ENCODE measurements at regions not wholly inside any gene's neighbourhood (a gene's known extent, or its start where the extent isn't known, plus 50 kb on each side); places are given as distances from the start of the nearest gene placed in this dataset.

DNA sequence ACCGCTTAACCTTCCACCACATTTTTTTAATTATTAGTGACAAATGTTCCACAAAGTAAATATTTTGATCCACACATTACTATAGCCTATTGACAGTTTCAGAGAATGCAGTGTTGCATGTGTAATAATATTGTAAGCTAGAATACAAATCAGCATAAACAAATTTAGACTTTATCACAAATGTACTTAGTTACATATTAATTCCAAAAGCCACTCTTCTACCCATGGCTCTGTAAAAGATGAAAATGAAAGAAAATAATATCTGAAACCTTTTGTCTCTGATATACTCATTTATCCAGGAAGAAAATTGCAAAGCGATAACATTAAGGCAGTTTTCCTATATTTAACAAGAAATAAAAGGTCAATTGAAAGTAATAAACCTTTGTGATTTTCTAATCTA is 954.0 kb upstream of the MAN1A1 start:
- TF ChIP-seq POU5F1 (IDR thresholded peaks at IDR 0.05; ENCODE audit: borderline replicate concordance, low read depth, low read length, partially characterized antibody) (no peak), MAZ (CRISPR knock-in tag; conservative IDR thresholded peaks at IDR 0.05 in 1 of 2, IDR thresholded peaks at IDR 0.05 in 1 of 2) (no peak), FOXP1 (CRISPR knock-in tag; IDR thresholded peaks at IDR 0.05) (no peak), MTA1 (IDR thresholded peaks at IDR 0.05; ENCODE audit: borderline replicate concordance) (no peak), TEAD4 (IDR thresholded peaks at IDR 0.05; ENCODE audit: low read length) (no peak), TEAD4 (CRISPR knock-in tag; IDR thresholded peaks at IDR 0.05; ENCODE audit: borderline replicate concordance) (no peak), SMARCB1 (IDR thresholded peaks at IDR 0.05; ENCODE audit: insufficient read length, low read depth) (no peak)
- TF ChIP-seq, protein P1, sequence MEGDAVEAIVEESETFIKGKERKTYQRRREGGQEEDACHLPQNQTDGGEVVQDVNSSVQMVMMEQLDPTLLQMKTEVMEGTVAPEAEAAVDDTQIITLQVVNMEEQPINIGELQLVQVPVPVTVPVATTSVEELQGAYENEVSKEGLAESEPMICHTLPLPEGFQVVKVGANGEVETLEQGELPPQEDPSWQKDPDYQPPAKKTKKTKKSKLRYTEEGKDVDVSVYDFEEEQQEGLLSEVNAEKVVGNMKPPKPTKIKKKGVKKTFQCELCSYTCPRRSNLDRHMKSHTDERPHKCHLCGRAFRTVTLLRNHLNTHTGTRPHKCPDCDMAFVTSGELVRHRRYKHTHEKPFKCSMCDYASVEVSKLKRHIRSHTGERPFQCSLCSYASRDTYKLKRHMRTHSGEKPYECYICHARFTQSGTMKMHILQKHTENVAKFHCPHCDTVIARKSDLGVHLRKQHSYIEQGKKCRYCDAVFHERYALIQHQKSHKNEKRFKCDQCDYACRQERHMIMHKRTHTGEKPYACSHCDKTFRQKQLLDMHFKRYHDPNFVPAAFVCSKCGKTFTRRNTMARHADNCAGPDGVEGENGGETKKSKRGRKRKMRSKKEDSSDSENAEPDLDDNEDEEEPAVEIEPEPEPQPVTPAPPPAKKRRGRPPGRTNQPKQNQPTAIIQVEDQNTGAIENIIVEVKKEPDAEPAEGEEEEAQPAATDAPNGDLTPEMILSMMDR (IDR thresholded peaks at IDR 0.05 in 2 of 3, conservative IDR thresholded peaks at IDR 0.05 in 1 of 3; ENCODE audit: insufficient read depth in 2 of 3, low read depth in 1 of 3, low read length in 3 of 3) = no peak
